K562 (cell line): ENCODE measurements at regions not wholly inside any gene's neighbourhood (a gene's known extent, or its start where the extent isn't known, plus 50 kb on each side); places are given as distances from the start of the nearest gene placed in this dataset.
"Not testable (repeated sequence)": the region's sequence is repeated elsewhere in the genome, so short reads cannot be mapped to it uniquely, and the experiment has no call there.

ENCODE experiments used
- ATAC-seq: fragments of 200-7000 bp; cut with Tn5 transposase; 3 replicates; pipeline ENCODE4 v1.9.1; 2020; ENCODE audit warnings: moderate library complexity
- BruUV-seq: library from RNA; stranded (reverse); fragments of 400-500 nt; replicated peaks from 2 replicates; lab custom pipeline; 2021; lab: Mats Ljungman, UMichigan
- CTCF ChIA-PET: fragments of 300-600 bp; formaldehyde crosslinking; extraction: SDS; loops from one replicate; lab custom pipeline; 2021; ENCODE audit warnings: low intra/inter-chr PET ratio; lab: Yijun Ruan, JAX
- POLR2A ChIA-PET: fragments of 300-600, 350-650 bp; sonication (Branson Sonifier 250); formaldehyde crosslinking; extraction: SDS; loops from one replicate; lab custom pipeline; 2021; ENCODE audit warnings: antibody characterized with exemption, inconsistent platforms; lab: Yijun Ruan, JAX
- DNase-seq, 4 experiments: peaks; one replicate each; pipeline versions ENCODE4 v3.0.0 to v3.0.0-alpha.2; 2011 to 2018; ENCODE audit warnings: low spot score in 3 of 4, mixed read lengths in 3 of 4; ENCODE audit errors: extremely low read depth in 1 of 4
- FAIRE-seq: peaks from 2 replicates; lab custom pipeline; 2011; peaks lifted over from hg19 to GRCh38; lab: Jason Lieb, UNC
- H2AFZ ChIP-seq: 2 replicates; pipeline ENCODE4 v1.6.0; 2011; ENCODE audit warnings: low read depth, low read length, control low read depth, inconsistent platforms
- H3K27ac ChIP-seq: fragments of 200-600 bp; 3 replicates; pipeline ENCODE4 v1.8.0; 2011; ENCODE audit warnings: low read depth, mild to moderate bottlenecking, control low read depth, inconsistent platforms, low read length, moderate library complexity, mixed read lengths; ENCODE audit errors: extremely low read depth
- H3K27me3 ChIP-seq, 2 experiments: fragments of 300-600 bp in 1 of 2; 2 replicates in 1 of 2; 3 replicates in 1 of 2; pipeline versions ENCODE4 v1.6.0 to v1.8.0; 2011; ENCODE audit warnings: inconsistent platforms in 2 of 2, low read length in 2 of 2, mild to moderate bottlenecking in 1 of 2, mixed read lengths in 1 of 2, moderate library complexity in 1 of 2; ENCODE audit not compliant: control insufficient read depth in 2 of 2, insufficient read depth in 2 of 2
- H3K36me3 ChIP-seq: fragments of 300-600 bp; 3 replicates; pipeline ENCODE4 v1.8.0; 2011; ENCODE audit warnings: mild to moderate bottlenecking, low read length, inconsistent platforms; ENCODE audit not compliant: control insufficient read depth, insufficient read depth
- H3K4me1 ChIP-seq, 2 experiments: fragments of 200-600 bp in 1 of 2; replicated peaks in 1 of 2; 2 replicates in 1 of 2; 3 replicates in 1 of 2; pipeline versions ENCODE4 v1.5.1 to v1.8.0; 2011; ENCODE audit warnings: inconsistent platforms in 2 of 2, low read length in 2 of 2, mild to moderate bottlenecking in 1 of 2, mixed read lengths in 1 of 2, moderate library complexity in 1 of 2; ENCODE audit not compliant: control insufficient read depth in 2 of 2, insufficient read depth in 2 of 2
- H3K4me2 ChIP-seq: 2 replicates; pipeline ENCODE4 v1.6.1; 2011; ENCODE audit warnings: low read length, control low read depth, inconsistent platforms, mixed read lengths; ENCODE audit not compliant: insufficient read depth
- H3K4me3 ChIP-seq: fragments of 200-600 bp; sonication (generic), shearing (Covaris generic); 2 replicates; pipeline ENCODE4 v1.5.1; 2016; ENCODE audit warnings: control low read depth, inconsistent platforms
- H3K79me2 ChIP-seq: fragments of 200-600 bp; 3 replicates; pipeline ENCODE4 v1.8.0; 2011; ENCODE audit warnings: low read length, inconsistent platforms; ENCODE audit not compliant: control insufficient read depth, insufficient read depth
- H3K9ac ChIP-seq, 2 experiments: 2 replicates each; pipeline versions ENCODE4 v1.6.0 to v1.6.1; 2011; ENCODE audit warnings: low read depth in 2 of 2, low read length in 2 of 2, control low read depth in 1 of 2, inconsistent platforms in 1 of 2, mild to moderate bottlenecking in 1 of 2, mixed read lengths in 1 of 2; ENCODE audit not compliant: insufficient read depth in 1 of 2
- H3K9me1 ChIP-seq: one replicate; pipeline ENCODE4 v1.6.0; 2011; ENCODE audit warnings: inconsistent platforms, mild to moderate bottlenecking, low read length, moderate library complexity; ENCODE audit not compliant: control insufficient read depth, insufficient read depth
- H3K9me3 ChIP-seq: replicated peaks from 2 replicates; pipeline ENCODE4 v1.5.1; 2011; ENCODE audit warnings: low read depth, low read length, inconsistent platforms; ENCODE audit not compliant: control insufficient read depth, insufficient read depth
- H4K20me1 ChIP-seq: replicated peaks from 2 replicates; pipeline ENCODE4 v1.6.1; 2011; ENCODE audit warnings: low read length, inconsistent platforms, mixed read lengths; ENCODE audit not compliant: control insufficient read depth, insufficient read depth
- ARID2 ChIP-seq: fragments of 450-650 bp; IDR thresholded peaks from 2 replicates; pipeline ENCODE4 v1.6.1; 2017; ENCODE audit warnings: antibody characterized with exemption, mild to moderate bottlenecking
- ARNT ChIP-seq, 2 experiments: fragments of 450-650 bp; IDR thresholded peaks; 2 replicates each; pipeline ENCODE4 v1.6.1; 2016; ENCODE audit warnings: mild to moderate bottlenecking in 1 of 2
- BMI1 ChIP-seq: fragments of 150-350 bp; IDR thresholded peaks from 2 replicates; pipeline ENCODE4 v1.6.1; 2014; ENCODE audit warnings: low read length
- CBX1 ChIP-seq: sonication (generic); IDR thresholded peaks from 2 replicates; pipeline ENCODE4 v1.6.1; 2016; ENCODE audit warnings: antibody characterized with exemption, low read depth, mild to moderate bottlenecking
- FOXA3 ChIP-seq, 2 experiments: fragments of 450-650 bp in 1 of 2; sonication (generic) in 1 of 2; formaldehyde crosslinking; IDR thresholded peaks in 1 of 2; conservative IDR thresholded peaks in 1 of 2; 2 replicates each; pipeline versions ENCODE4 v1.4.0 to v1.8.0; 2020 to 2022; ENCODE audit warnings: mild to moderate bottlenecking in 2 of 2, missing genetic modification reagents in 1 of 2
- GATA2 ChIP-seq: sonication (generic); formaldehyde crosslinking; IDR thresholded peaks from 2 replicates; pipeline ENCODE4 v1.4.0; 2020; ENCODE audit warnings: mild to moderate bottlenecking, missing genetic modification reagents
- JUN ChIP-seq, 2 experiments: sonication (generic) in 1 of 2; formaldehyde crosslinking in 1 of 2; IDR thresholded peaks; 2 replicates each; pipeline versions ENCODE4 v1.6.1 to v1.8.0; 2012 to 2022; ENCODE audit warnings: borderline replicate concordance in 2 of 2, mild to moderate bottlenecking in 2 of 2, improper control_type of control experiment in 1 of 2, low read depth in 1 of 2, low read length in 1 of 2, missing genetic modification reagents in 1 of 2
- KLF10 ChIP-seq: fragments of 250-450 bp; sonication (Bioruptor Pico); IDR thresholded peaks from 2 replicates; pipeline ENCODE4 v1.6.1; 2021; ENCODE audit warnings: matching md5 sums
- NCOA6 ChIP-seq: fragments of 450-650 bp; IDR thresholded peaks from 2 replicates; pipeline ENCODE4 v1.6.1; 2017; ENCODE audit warnings: mild to moderate bottlenecking
- RBM39 ChIP-seq: fragments of 200-400 bp; formaldehyde crosslinking; optimal IDR thresholded peaks from 2 replicates; pipeline ENCODE3; 2018; ENCODE audit warnings: low read depth, low read length
- SMAD4 ChIP-seq: fragments of 250-450 bp; sonication (Bioruptor Pico); conservative IDR thresholded peaks from 2 replicates; pipeline ENCODE4 v1.8.0; 2021; ENCODE audit warnings: inconsistent platforms, mild to moderate bottlenecking, moderate library complexity
- TCF3 ChIP-seq: sonication (generic); formaldehyde crosslinking; IDR thresholded peaks from 2 replicates; pipeline ENCODE4 v1.4.0; 2020; ENCODE audit warnings: mild to moderate bottlenecking, missing genetic modification reagents
- ZNF174 ChIP-seq: fragments of 250-450 bp; sonication (Bioruptor Pico); IDR thresholded peaks from 2 replicates; pipeline ENCODE4 v1.4.0; 2020; ENCODE audit warnings: mild to moderate bottlenecking
- ZNF212 ChIP-seq: fragments of 450-650 bp; formaldehyde crosslinking; IDR thresholded peaks from 2 replicates; pipeline ENCODE4 v1.4.0; 2020; ENCODE audit warnings: mild to moderate bottlenecking
- ZNF224 ChIP-seq: sonication (generic); formaldehyde crosslinking; IDR thresholded peaks from 2 replicates; pipeline ENCODE4 v1.8.0; 2022; ENCODE audit warnings: mild to moderate bottlenecking, missing genetic modification reagents
- ZNF551 ChIP-seq: fragments of 250-450 bp; sonication (Bioruptor Pico); IDR thresholded peaks from 2 replicates; pipeline ENCODE4 v1.5.0; 2021; ENCODE audit warnings: mild to moderate bottlenecking, moderate library complexity
- WGBS: fragments of 100-300 bp; shearing (Covaris generic); methylation state at CpG from one replicate; pipeline ENCODE4 v1.1.6; 2016; ENCODE audit warnings: low coverage, mixed read lengths; ENCODE audit not compliant: insufficient coverage; ENCODE audit errors: missing lambda C conversion rate; 5-methylcytosine and 5-hydroxymethylcytosine counted together
- in situ Hi-C: fragments of 300-500 bp; cut with MboI; formaldehyde crosslinking; loops from 4 replicates; pipeline ENCODE4 v1.15.0; 2018; ENCODE audit warnings: inconsistent platforms, mixed read lengths
- intact Hi-C: fragments of 100-400 bp; cut with micrococcal nuclease; formaldehyde crosslinking; loops from 2 replicates; pipeline ENCODE4 v1.14.2; 2022
- TF ChIP-seq, protein P1 (sequence below): sonication (generic); formaldehyde crosslinking; IDR thresholded peaks from 2 replicates; pipeline ENCODE4 v1.8.1; 2023; ENCODE audit warnings: mild to moderate bottlenecking, missing genetic modification reagents
- TF ChIP-seq, protein P2 (sequence below): IDR thresholded peaks from 3 replicates; pipeline ENCODE4 v1.6.1; 2011; ENCODE audit warnings: borderline replicate concordance, mild to moderate bottlenecking; ENCODE audit not compliant: insufficient read length, insufficient read depth
- TF ChIP-seq, protein P3 (sequence below): conservative IDR thresholded peaks from 2 replicates; pipeline ENCODE4 v1.6.1; 2011; ENCODE audit warnings: low read depth, mild to moderate bottlenecking, low read length; ENCODE audit not compliant: control insufficient read depth
- TF ChIP-seq, protein P4 (sequence below): IDR thresholded peaks from 2 replicates; pipeline ENCODE4 v1.6.1; 2011; ENCODE audit not compliant: insufficient read length; ENCODE audit errors: extremely low read depth

DNA sequence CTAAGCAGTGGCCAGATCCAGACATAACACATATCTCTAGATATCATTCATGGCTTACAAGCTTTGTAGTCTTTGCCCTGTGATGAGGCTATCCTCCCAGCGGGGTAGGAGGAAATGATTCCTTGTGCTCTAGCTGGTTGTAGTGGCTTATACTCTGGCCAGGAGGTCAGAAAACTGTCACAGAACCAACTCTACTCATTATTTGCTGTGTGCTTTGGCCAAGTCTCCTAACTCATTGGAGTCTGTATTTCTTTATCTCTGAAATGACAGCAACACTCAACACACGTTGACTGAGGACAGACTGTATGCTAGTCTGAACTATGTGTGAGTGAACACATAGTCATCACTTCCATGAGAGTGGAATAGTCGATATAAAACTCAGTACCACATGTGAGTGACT is 116.7 kb upstream of the F3 start:
- intact Hi-C loops: no loop called here
- no peaks in the 10 kb centered on the region; a peak in 1 of 5 replicates for H3K4me1 ChIP-seq

DNA sequence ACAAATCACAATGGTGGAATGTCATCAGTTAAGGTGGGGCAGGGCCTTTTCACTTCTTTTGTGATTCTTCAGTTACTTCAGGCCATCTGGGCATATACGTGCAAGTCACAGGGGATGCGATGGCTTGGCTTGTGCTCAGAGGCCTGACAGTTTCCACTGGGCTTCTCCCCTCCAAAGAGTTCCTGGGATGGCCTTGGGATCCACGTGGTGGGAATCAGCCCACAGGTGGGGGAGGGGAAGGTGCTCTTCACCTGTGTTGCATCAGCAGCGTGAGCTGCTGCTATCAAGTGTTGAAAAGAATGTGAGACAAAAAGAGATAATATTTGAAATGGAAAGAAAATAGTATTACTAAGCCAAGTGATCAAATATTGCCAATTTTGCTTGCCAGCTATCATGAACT is 116.2 kb upstream of the F3 start:
- intact Hi-C loops, H3K36me3 ChIP-seq, H2AFZ ChIP-seq, H3K4me1 ChIP-seq, H3K27ac ChIP-seq, FAIRE-seq, POLR2A ChIA-PET, H3K9me3 ChIP-seq, H3K9ac ChIP-seq, H4K20me1 ChIP-seq, BruUV-seq, H3K4me3 ChIP-seq, ATAC-seq, DNase-seq, H3K27me3 ChIP-seq, CTCF ChIA-PET, H3K4me2 ChIP-seq, H3K79me2 ChIP-seq, in situ Hi-C loops, H3K9me1 ChIP-seq: not testable (repeated sequence)
- WGBS: 14% methylated on average over 4 of the region's 4 CpGs

More for the DNA sequence above, 116.7 kb upstream of the F3 start:
- CTCF ChIA-PET: no interaction called here
- no peaks in the 10 kb centered on the region for H3K9me1 ChIP-seq
- TF ChIP-seq, protein P1, sequence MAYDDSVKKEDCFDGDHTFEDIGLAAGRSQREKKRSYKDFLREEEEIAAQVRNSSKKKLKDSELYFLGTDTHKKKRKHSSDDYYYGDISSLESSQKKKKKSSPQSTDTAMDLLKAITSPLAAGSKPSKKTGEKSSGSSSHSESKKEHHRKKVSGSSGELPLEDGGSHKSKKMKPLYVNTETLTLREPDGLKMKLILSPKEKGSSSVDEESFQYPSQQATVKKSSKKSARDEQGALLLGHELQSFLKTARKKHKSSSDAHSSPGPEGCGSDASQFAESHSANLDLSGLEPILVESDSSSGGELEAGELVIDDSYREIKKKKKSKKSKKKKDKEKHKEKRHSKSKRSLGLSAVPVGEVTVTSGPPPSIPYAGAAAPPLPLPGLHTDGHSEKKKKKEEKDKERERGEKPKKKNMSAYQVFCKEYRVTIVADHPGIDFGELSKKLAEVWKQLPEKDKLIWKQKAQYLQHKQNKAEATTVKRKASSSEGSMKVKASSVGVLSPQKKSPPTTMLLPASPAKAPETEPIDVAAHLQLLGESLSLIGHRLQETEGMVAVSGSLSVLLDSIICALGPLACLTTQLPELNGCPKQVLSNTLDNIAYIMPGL (CRISPR knock-in tag): no peak
- TF ChIP-seq JUN (IDR thresholded peaks at IDR 0.05; ENCODE audit: borderline replicate concordance, low read depth, low read length) (no peak), JUN (CRISPR knock-in tag; IDR thresholded peaks at IDR 0.05; ENCODE audit: borderline replicate concordance) (no peak), SMAD4 (CRISPR knock-in tag) (no peak), ZNF174 (CRISPR knock-in tag) (no peak), FOXA3 (CRISPR knock-in tag; conservative IDR thresholded peaks at IDR 0.05 in 1 of 2, IDR thresholded peaks at IDR 0.05 in 1 of 2) (no peak), GATA2 (no peak), NCOA6 (no peak), CBX1 (no peak), ZNF224 (CRISPR knock-in tag) (no peak), ZNF551 (CRISPR knock-in tag) (no peak), ARID2 (no peak), KLF10 (CRISPR knock-in tag) (no peak), TCF3 (CRISPR knock-in tag) (no peak), BMI1 (no peak), ZNF212 (no peak), RBM39 (no peak), ARNT (IDR thresholded peaks at IDR 0.05) (no peak)
- TF ChIP-seq, protein P2, sequence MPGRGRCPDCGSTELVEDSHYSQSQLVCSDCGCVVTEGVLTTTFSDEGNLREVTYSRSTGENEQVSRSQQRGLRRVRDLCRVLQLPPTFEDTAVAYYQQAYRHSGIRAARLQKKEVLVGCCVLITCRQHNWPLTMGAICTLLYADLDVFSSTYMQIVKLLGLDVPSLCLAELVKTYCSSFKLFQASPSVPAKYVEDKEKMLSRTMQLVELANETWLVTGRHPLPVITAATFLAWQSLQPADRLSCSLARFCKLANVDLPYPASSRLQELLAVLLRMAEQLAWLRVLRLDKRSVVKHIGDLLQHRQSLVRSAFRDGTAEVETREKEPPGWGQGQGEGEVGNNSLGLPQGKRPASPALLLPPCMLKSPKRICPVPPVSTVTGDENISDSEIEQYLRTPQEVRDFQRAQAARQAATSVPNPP: no peak
- TF ChIP-seq, protein P3, sequence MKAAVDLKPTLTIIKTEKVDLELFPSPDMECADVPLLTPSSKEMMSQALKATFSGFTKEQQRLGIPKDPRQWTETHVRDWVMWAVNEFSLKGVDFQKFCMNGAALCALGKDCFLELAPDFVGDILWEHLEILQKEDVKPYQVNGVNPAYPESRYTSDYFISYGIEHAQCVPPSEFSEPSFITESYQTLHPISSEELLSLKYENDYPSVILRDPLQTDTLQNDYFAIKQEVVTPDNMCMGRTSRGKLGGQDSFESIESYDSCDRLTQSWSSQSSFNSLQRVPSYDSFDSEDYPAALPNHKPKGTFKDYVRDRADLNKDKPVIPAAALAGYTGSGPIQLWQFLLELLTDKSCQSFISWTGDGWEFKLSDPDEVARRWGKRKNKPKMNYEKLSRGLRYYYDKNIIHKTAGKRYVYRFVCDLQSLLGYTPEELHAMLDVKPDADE: no peak
- TF ChIP-seq, protein P4, sequence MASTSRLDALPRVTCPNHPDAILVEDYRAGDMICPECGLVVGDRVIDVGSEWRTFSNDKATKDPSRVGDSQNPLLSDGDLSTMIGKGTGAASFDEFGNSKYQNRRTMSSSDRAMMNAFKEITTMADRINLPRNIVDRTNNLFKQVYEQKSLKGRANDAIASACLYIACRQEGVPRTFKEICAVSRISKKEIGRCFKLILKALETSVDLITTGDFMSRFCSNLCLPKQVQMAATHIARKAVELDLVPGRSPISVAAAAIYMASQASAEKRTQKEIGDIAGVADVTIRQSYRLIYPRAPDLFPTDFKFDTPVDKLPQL: no peak
- DNase-seq (no peak), FAIRE-seq (no peak), ATAC-seq (no peak)
- in situ Hi-C loops: no loop called here
- H3K4me3 ChIP-seq: no peak overlapping the region
- BruUV-seq: no TSS peak
- WGBS: 0% methylated on average over 3 of the region's 3 CpGs
- POLR2A ChIA-PET: no interaction called here
- no peak overlapping the region for H3K9ac ChIP-seq
- no peaks in the 10 kb centered on the region for H3K9me3 ChIP-seq
- no peak overlapping the region for H2AFZ ChIP-seq
- peaks cover 0 to 4% of the 10 kb centered on the region in 2 experiments; a peak in 1 of 5 replicates for H3K27me3 ChIP-seq
- H3K79me2 ChIP-seq: no peaks in the 10 kb centered on the region
- no peaks in the 10 kb centered on the region for H3K36me3 ChIP-seq
- no peaks in the 10 kb centered on the region for H4K20me1 ChIP-seq
- no peak overlapping the region for H3K4me2 ChIP-seq
- H3K27ac ChIP-seq: no peak overlapping the region
